HEK293T (cell line): ENCODE measurements at regions not wholly inside any gene's neighbourhood (a gene's known extent, or its start where the extent isn't known, plus 50 kb on each side); places are given as distances from the start of the nearest gene placed in this dataset.

Experiments used
- CTCF ChIA-PET: fragments of 350-600 bp; formaldehyde crosslinking; extraction: SDS; loops from one replicate; lab custom pipeline; 2021; ENCODE audit warnings: antibody characterized with exemption, inconsistent platforms; lab: Yijun Ruan, JAX
- POLR2A ChIA-PET: fragments of 350-600 bp; formaldehyde crosslinking; extraction: SDS; loops from one replicate; lab custom pipeline; 2020; ENCODE audit warnings: antibody characterized with exemption, inconsistent platforms; lab: Yijun Ruan, JAX
- DNase-seq: peaks from one replicate; pipeline ENCODE4 v3.0.0; 2012; ENCODE audit warnings: mixed read lengths; ENCODE audit errors: extremely low spot score
- ARNT ChIP-seq: fragments of 450-650 bp; IDR thresholded peaks from 2 replicates; pipeline ENCODE4 v1.6.1; 2017; ENCODE audit warnings: mild to moderate bottlenecking
- BHLHE40 ChIP-seq: fragments of 450-650 bp; IDR thresholded peaks from 2 replicates; pipeline ENCODE4 v1.6.1; 2016; ENCODE audit warnings: mild to moderate bottlenecking, moderate library complexity, borderline replicate concordance
- CTBP1 ChIP-seq: fragments of 450-650 bp; IDR thresholded peaks from 2 replicates; pipeline ENCODE4 v1.6.1; 2016; ENCODE audit warnings: borderline replicate concordance
- ELF4 ChIP-seq: fragments of 450-650 bp; IDR thresholded peaks from 2 replicates; pipeline ENCODE4 v1.6.1; 2017; ENCODE audit warnings: antibody characterized with exemption
- FOXA1 ChIP-seq: fragments of 450-650 bp; IDR thresholded peaks from 2 replicates; pipeline ENCODE4 v1.6.1; 2016; ENCODE audit warnings: mild to moderate bottlenecking
- FOXK2 ChIP-seq: fragments of 450-650 bp; IDR thresholded peaks from 2 replicates; pipeline ENCODE4 v1.6.1; 2016; ENCODE audit warnings: mild to moderate bottlenecking
- FOXM1 ChIP-seq: fragments of 450-650 bp; IDR thresholded peaks from 2 replicates; pipeline ENCODE4 v1.6.1; 2017; ENCODE audit warnings: mild to moderate bottlenecking, borderline replicate concordance
- HDGF ChIP-seq: fragments of 450-650 bp; IDR thresholded peaks from 2 replicates; pipeline ENCODE4 v1.6.1; 2017; ENCODE audit warnings: antibody characterized with exemption, borderline replicate concordance
- L3MBTL2 ChIP-seq: fragments of 450-650 bp; conservative IDR thresholded peaks from 2 replicates; pipeline ENCODE4 v1.6.1; 2016; ENCODE audit warnings: mild to moderate bottlenecking
- LEF1 ChIP-seq: fragments of 450-650 bp; IDR thresholded peaks from 2 replicates; pipeline ENCODE4 v1.6.1; 2017; ENCODE audit warnings: mild to moderate bottlenecking, borderline replicate concordance
- NFRKB ChIP-seq: fragments of 450-650 bp; IDR thresholded peaks from 2 replicates; pipeline ENCODE4 v1.6.1; 2016; ENCODE audit warnings: mild to moderate bottlenecking, moderate library complexity
- PKNOX1 ChIP-seq: fragments of 450-650 bp; IDR thresholded peaks from 2 replicates; pipeline ENCODE4 v1.6.1; 2016
- SP1 ChIP-seq: fragments of 450-650 bp; IDR thresholded peaks from 2 replicates; pipeline ENCODE4 v1.6.1; 2017
- SUZ12 ChIP-seq: fragments of 450-650 bp; IDR thresholded peaks from 2 replicates; pipeline ENCODE4 v1.6.1; 2016; ENCODE audit warnings: mild to moderate bottlenecking
- TARDBP ChIP-seq: fragments of 450-650 bp; IDR thresholded peaks from 2 replicates; pipeline ENCODE4 v1.6.1; 2016
- ZNF384 ChIP-seq: fragments of 450-650 bp; IDR thresholded peaks from 2 replicates; pipeline ENCODE4 v1.6.1; 2016

- ChIA-PET POLR2A (no interaction called here), CTCF (no interaction called here)
- TF ChIP-seq CTBP1 (no peak), SUZ12 (no peak), ELF4 (no peak), BHLHE40 (no peak)
- no peak for DNase-seq
Observed at GRCh38 chr2:111652681-111653080, 231.3 kb downstream of the ANAPC1 start.

- ChIA-PET CTCF (no interaction called here), POLR2A (no interaction called here)
- TF ChIP-seq ARNT (no peak), SUZ12 (no peak), HDGF (no peak)
- no peak for DNase-seq
Observed at GRCh38 chr2:111653103-111653624, 230.8 kb downstream of the ANAPC1 start.

- POLR2A ChIA-PET: no interaction called here
- CTCF ChIA-PET: no interaction called here
Observed at GRCh38 chr2:111653913-111654312, 230.1 kb downstream of the ANAPC1 start.

GRCh38 chr2:111654829-111655228 lies 229.2 kb downstream of the ANAPC1 start:
- ChIA-PET CTCF (no interaction called here), POLR2A (no interaction called here)
- no peak for TF ChIP-seq FOXK2
- no peak for TF ChIP-seq SP1
- no peak for TF ChIP-seq ZNF384
- no peak for TF ChIP-seq HDGF
- no peak for TF ChIP-seq LEF1
- no peak for TF ChIP-seq SUZ12
- TF ChIP-seq ARNT: no peak
- DNase-seq: no peak

More at GRCh38 chr2:111653913-111654312, 230.1 kb downstream of the ANAPC1 start:
- TF ChIP-seq SP1 (no peak), FOXK2 (no peak), PKNOX1 (no peak), HDGF (no peak), ELF4 (no peak), LEF1 (no peak), SUZ12 (no peak), BHLHE40 (no peak), L3MBTL2 (no peak), ZNF384 (no peak), FOXM1 (no peak), TARDBP (no peak), NFRKB (no peak), CTBP1 (no peak), ARNT (no peak), FOXA1 (no peak)
- DNase-seq: no peak

- POLR2A ChIA-PET: no interaction called here
- no peak for DNase-seq
- TF ChIP-seq L3MBTL2 (no peak), ELF4 (no peak), ZNF384 (no peak)
- CTCF ChIA-PET: interaction anchor here (0.6 kb wide), 1 partner anchor 61 kb away, joined by 3 read pairs; no protein-coding TSS in a partner anchor
Observed at GRCh38 chr2:111656436-111656835, 227.6 kb downstream of the ANAPC1 start.

- DNase-seq: no peak
- ChIA-PET CTCF (interaction anchor here (0.6 kb wide), 1 partner anchor 61 kb away, joined by 3 read pairs; no protein-coding TSS in a partner anchor), POLR2A (no interaction called here)
- TF ChIP-seq BHLHE40: no peak
Observed at GRCh38 chr2:111656894-111657293, 227.1 kb downstream of the ANAPC1 start.

- DNase-seq: no peak
- ChIA-PET POLR2A (no interaction called here), CTCF (no interaction called here)
- no peak for TF ChIP-seq HDGF
- no peak for TF ChIP-seq ZNF384
- no peak for TF ChIP-seq NFRKB
- TF ChIP-seq BHLHE40: no peak
- no peak for TF ChIP-seq SUZ12
- TF ChIP-seq LEF1: no peak
- TF ChIP-seq FOXM1: no peak
- no peak for TF ChIP-seq FOXA1
- TF ChIP-seq PKNOX1: no peak
Observed at GRCh38 chr2:111657351-111657975, 226.5 kb downstream of the ANAPC1 start.
